ENCODE measurements at regions not wholly inside any gene's neighbourhood (a gene's known extent, or its start where the extent isn't known, plus 50 kb on each side); places are given as distances from the start of the nearest gene placed in this dataset.
A peak's percentile ranks its signal among the peaks of the same experiment; 100 is the strongest.

- no peak for ATAC-seq (ENCODE audit: low read depth)
- DNase-seq = no peak
- POLR2A ChIA-PET = no interaction called here
- H3K36me3 Mint-ChIP-seq = no peaks in the 10 kb centered on the region
- H3K27ac Mint-ChIP-seq = no peak overlapping the region
- peaks cover 6% of the 10 kb centered on the region for H3K27me3 Mint-ChIP-seq
- H3K4me1 Mint-ChIP-seq = peaks cover 5% of the 10 kb centered on the region
- H3K4me3 Mint-ChIP-seq = no peak overlapping the region
- no peaks in the 10 kb centered on the region for H3K9me3 Mint-ChIP-seq
Observed at GRCh38 chr19:30212574-30212973, 159.6 kb upstream of the ZNF536 start.

- peak; percentile 30 for ATAC-seq (ENCODE audit: low read depth)
- Mint-ChIP-seq H3K9me3 (no peaks in the 10 kb centered on the region), H3K27ac (no peak overlapping the region), H3K27me3 (peaks cover 11% of the 10 kb centered on the region), H3K4me1 (peaks cover 5% of the 10 kb centered on the region), H3K36me3 (no peaks in the 10 kb centered on the region), H3K4me3 (peak overlapping the region; percentile 28)
- POLR2A ChIA-PET = no interaction called here
- no peak for DNase-seq
Observed at GRCh38 chr19:30214651-30215051, 157.5 kb upstream of the ZNF536 start.

- ATAC-seq (ENCODE audit: low read depth) = no peak
- Mint-ChIP-seq H3K9me3 (no peaks in the 10 kb centered on the region), H3K4me3 (no peak overlapping the region), H3K27ac (no peak overlapping the region), H3K27me3 (peaks cover 14% of the 10 kb centered on the region), H3K36me3 (no peaks in the 10 kb centered on the region), H3K4me1 (peaks cover 5% of the 10 kb centered on the region)
- no peak for DNase-seq
- POLR2A ChIA-PET = no interaction called here
Observed at GRCh38 chr19:30215248-30215647, 156.9 kb upstream of the ZNF536 start.

GRCh38 chr19:30216453-30216852 is 155.7 kb upstream of the ZNF536 start:
- DNase-seq (no peak), ATAC-seq (ENCODE audit: low read depth) (no peak)
- Mint-ChIP-seq H3K27ac (no peak overlapping the region), H3K36me3 (no peaks in the 10 kb centered on the region), H3K4me1 (peaks cover 5% of the 10 kb centered on the region), H3K9me3 (no peaks in the 10 kb centered on the region), H3K4me3 (no peak overlapping the region), H3K27me3 (peaks cover 24% of the 10 kb centered on the region)
- POLR2A ChIA-PET = no interaction called here

- Mint-ChIP-seq H3K4me1 (peaks cover 5% of the 10 kb centered on the region), H3K36me3 (no peaks in the 10 kb centered on the region), H3K9me3 (no peaks in the 10 kb centered on the region), H3K4me3 (no peak overlapping the region), H3K27me3 (peaks cover 31% of the 10 kb centered on the region), H3K27ac (no peak overlapping the region)
- ATAC-seq (ENCODE audit: low read depth) (no peak), DNase-seq (no peak)
- POLR2A ChIA-PET = no interaction called here
Observed at GRCh38 chr19:30217461-30217860, 154.7 kb upstream of the ZNF536 start.

- POLR2A ChIA-PET = interaction anchor here (0.7 kb wide), 1 partner anchor 243 kb away, joined by 4 read pairs; no protein-coding TSS in a partner anchor
- H3K36me3 Mint-ChIP-seq = no peaks in the 10 kb centered on the region
- H3K4me3 Mint-ChIP-seq = no peak overlapping the region
- no peak overlapping the region for H3K27ac Mint-ChIP-seq
- peaks cover 5% of the 10 kb centered on the region for H3K4me1 Mint-ChIP-seq
- H3K9me3 Mint-ChIP-seq = no peaks in the 10 kb centered on the region
- peaks cover 48% of the 10 kb centered on the region for H3K27me3 Mint-ChIP-seq
- no peak for DNase-seq
- no peak for ATAC-seq (ENCODE audit: low read depth)
Observed at GRCh38 chr19:30219702-30220101, 152.5 kb upstream of the ZNF536 start.

- Mint-ChIP-seq H3K9me3 (no peaks in the 10 kb centered on the region), H3K27me3 (peaks cover 52% of the 10 kb centered on the region), H3K4me3 (no peak overlapping the region), H3K36me3 (no peaks in the 10 kb centered on the region), H3K27ac (no peak overlapping the region), H3K4me1 (peaks cover 9% of the 10 kb centered on the region)
- DNase-seq (no peak), ATAC-seq (ENCODE audit: low read depth) (no peak)
- POLR2A ChIA-PET = no interaction called here
Observed at GRCh38 chr19:30221176-30221575, 151.0 kb upstream of the ZNF536 start.

- ATAC-seq (ENCODE audit: low read depth) (no peak), DNase-seq (peak; percentile 50)
- Mint-ChIP-seq H3K4me3 (no peak overlapping the region), H3K9me3 (no peaks in the 10 kb centered on the region), H3K36me3 (peaks cover 2% of the 10 kb centered on the region), H3K4me1 (peaks cover 16% of the 10 kb centered on the region), H3K27ac (no peak overlapping the region), H3K27me3 (peaks cover 63% of the 10 kb centered on the region)
- POLR2A ChIA-PET = no interaction called here
Observed at GRCh38 chr19:30222428-30222873, 149.7 kb upstream of the ZNF536 start.

- H3K36me3 Mint-ChIP-seq = peaks cover 2% of the 10 kb centered on the region
Observed at GRCh38 chr19:30222992-30223865, 149.0 kb upstream of the ZNF536 start.

GRCh38 chr19:30223866-30224688 is 148.1 kb upstream of the ZNF536 start:
- DNase-seq (no peak), ATAC-seq (ENCODE audit: low read depth) (no peak)
- Mint-ChIP-seq H3K36me3 (peaks cover 2% of the 10 kb centered on the region), H3K4me3 (no peak overlapping the region), H3K27me3 (peaks cover 71% of the 10 kb centered on the region), H3K4me1 (peaks cover 16% of the 10 kb centered on the region), H3K9me3 (no peaks in the 10 kb centered on the region), H3K27ac (no peak overlapping the region)
- POLR2A ChIA-PET = interaction anchor here (0.7 kb wide), 1 partner anchor 221 kb away, joined by 4 read pairs; no protein-coding TSS in a partner anchor

More at GRCh38 chr19:30222992-30223865, 149.0 kb upstream of the ZNF536 start:
- no peak overlapping the region for H3K27ac Mint-ChIP-seq
- no peak overlapping the region for H3K4me3 Mint-ChIP-seq
- ATAC-seq (ENCODE audit: low read depth) (no peak), DNase-seq (no peak)
- POLR2A ChIA-PET = no interaction called here
- H3K9me3 Mint-ChIP-seq = no peaks in the 10 kb centered on the region
- H3K27me3 Mint-ChIP-seq = peaks cover 68% of the 10 kb centered on the region
- peaks cover 16% of the 10 kb centered on the region for H3K4me1 Mint-ChIP-seq

GRCh38 chr19:30224689-30225606 is 147.2 kb upstream of the ZNF536 start:
- H3K36me3 Mint-ChIP-seq = peaks cover 2% of the 10 kb centered on the region
- H3K27me3 Mint-ChIP-seq = peaks cover 76% of the 10 kb centered on the region
- H3K27ac Mint-ChIP-seq = peak overlapping the region; percentile 42
- no peak for ATAC-seq (ENCODE audit: low read depth)
- H3K4me1 Mint-ChIP-seq = peaks cover 16% of the 10 kb centered on the region
- H3K4me3 Mint-ChIP-seq = peak overlapping the region; percentile 57
- no peaks in the 10 kb centered on the region for H3K9me3 Mint-ChIP-seq
- POLR2A ChIA-PET = no interaction called here
- DNase-seq = peak; percentile 33

- peak overlapping the region; percentile 45 for H3K27ac Mint-ChIP-seq
- H3K4me3 Mint-ChIP-seq = peak overlapping the region; percentile 60
- peaks cover 78% of the 10 kb centered on the region for H3K27me3 Mint-ChIP-seq
- POLR2A ChIA-PET = no interaction called here
- H3K36me3 Mint-ChIP-seq = peaks cover 2% of the 10 kb centered on the region
- H3K4me1 Mint-ChIP-seq = peaks cover 16% of the 10 kb centered on the region
- no peak for ATAC-seq (ENCODE audit: low read depth)
- DNase-seq = no peak
- H3K9me3 Mint-ChIP-seq = no peaks in the 10 kb centered on the region
Observed at GRCh38 chr19:30225676-30226463, 146.3 kb upstream of the ZNF536 start.

Data from activated naive CD8-positive, alpha-beta T cell treated with anti-CD3 and anti-CD28 coated beads, Interleukin-2, amount 10 ng/mL, durations not matched to agents 7 days and 5 days (primary cell).